ENCODE measurements at regions not wholly inside any gene's neighbourhood (a gene's known extent, or its start where the extent isn't known, plus 50 kb on each side); places are given as distances from the start of the nearest gene placed in this dataset.

DNA sequence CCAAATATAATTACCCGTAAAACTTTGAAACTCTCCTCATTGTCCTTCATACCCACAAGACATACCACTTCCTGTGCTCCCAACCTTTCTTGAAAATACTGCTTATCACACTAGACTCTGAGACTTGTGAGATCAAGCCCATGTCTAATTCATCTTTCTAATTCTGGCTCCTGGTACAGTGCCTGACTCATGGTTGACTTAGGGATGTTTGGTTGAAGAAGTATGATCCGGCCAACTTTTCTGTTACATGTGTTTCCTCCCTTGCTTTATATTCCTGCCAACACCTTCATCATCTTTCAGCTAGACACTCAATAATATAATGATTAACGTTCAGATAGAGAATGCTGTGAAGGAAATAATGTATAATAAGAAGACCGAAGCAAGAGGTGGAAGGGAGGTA lies 58.2 kb downstream of the MEX3B start:
- no peak for DNase-seq (ENCODE audit: low read depth)
- no peak overlapping the region for H3K4me3 ChIP-seq (ENCODE audit: low read depth, low read length)
- TF ChIP-seq, protein P1, sequence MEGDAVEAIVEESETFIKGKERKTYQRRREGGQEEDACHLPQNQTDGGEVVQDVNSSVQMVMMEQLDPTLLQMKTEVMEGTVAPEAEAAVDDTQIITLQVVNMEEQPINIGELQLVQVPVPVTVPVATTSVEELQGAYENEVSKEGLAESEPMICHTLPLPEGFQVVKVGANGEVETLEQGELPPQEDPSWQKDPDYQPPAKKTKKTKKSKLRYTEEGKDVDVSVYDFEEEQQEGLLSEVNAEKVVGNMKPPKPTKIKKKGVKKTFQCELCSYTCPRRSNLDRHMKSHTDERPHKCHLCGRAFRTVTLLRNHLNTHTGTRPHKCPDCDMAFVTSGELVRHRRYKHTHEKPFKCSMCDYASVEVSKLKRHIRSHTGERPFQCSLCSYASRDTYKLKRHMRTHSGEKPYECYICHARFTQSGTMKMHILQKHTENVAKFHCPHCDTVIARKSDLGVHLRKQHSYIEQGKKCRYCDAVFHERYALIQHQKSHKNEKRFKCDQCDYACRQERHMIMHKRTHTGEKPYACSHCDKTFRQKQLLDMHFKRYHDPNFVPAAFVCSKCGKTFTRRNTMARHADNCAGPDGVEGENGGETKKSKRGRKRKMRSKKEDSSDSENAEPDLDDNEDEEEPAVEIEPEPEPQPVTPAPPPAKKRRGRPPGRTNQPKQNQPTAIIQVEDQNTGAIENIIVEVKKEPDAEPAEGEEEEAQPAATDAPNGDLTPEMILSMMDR (conservative IDR thresholded peaks at IDR 0.05; ENCODE audit: low read depth, low read length), result no peak

DNA sequence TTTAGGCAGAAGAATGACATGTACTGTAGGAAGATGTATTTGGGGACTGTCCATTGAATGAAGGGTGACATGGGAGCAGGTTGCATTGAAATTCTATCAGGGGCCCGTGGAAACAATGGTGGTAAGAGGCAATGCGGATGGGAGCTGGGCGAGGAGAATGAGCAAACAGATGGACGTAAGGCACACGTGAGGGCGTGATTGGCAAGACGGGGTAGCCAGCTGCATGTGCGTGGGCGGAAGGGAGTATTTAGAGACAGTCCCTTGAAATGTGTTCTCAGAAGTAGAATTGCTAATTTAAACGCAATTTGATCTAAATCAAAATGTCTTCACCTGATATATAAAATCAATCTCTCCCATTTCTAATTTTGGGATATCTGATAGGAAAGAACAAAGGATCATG lies 62.3 kb downstream of the MEX3B start:
- TF ChIP-seq, protein P1 (conservative IDR thresholded peaks at IDR 0.05; ENCODE audit: low read depth, low read length), result no peak
- no peak overlapping the region for H3K4me3 ChIP-seq (ENCODE audit: low read depth, low read length)
- no peak for DNase-seq (ENCODE audit: low read depth)

DNA sequence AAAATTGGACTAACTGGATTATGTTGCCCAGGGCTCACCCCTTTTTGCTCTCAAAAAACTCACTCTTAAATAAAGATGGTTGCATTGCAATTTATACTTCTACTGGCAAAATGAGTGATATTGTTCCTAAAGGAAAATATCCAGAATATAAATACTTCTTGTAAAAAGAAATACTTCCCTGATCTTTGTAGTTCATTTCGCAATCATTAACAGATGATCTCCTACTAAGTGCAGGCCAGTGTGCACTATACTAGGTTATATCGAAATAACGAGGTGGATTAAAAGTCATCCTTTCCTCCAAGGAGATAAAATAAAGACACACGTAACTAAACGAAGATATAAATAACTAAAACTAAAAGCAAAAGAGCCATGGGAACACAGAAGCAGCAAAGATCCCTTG lies 63.0 kb downstream of the MEX3B start:
- TF ChIP-seq, protein P1 (conservative IDR thresholded peaks at IDR 0.05; ENCODE audit: low read depth, low read length), result no peak
- no peak for DNase-seq (ENCODE audit: low read depth)
- no peak overlapping the region for H3K4me3 ChIP-seq (ENCODE audit: low read depth, low read length)

DNA sequence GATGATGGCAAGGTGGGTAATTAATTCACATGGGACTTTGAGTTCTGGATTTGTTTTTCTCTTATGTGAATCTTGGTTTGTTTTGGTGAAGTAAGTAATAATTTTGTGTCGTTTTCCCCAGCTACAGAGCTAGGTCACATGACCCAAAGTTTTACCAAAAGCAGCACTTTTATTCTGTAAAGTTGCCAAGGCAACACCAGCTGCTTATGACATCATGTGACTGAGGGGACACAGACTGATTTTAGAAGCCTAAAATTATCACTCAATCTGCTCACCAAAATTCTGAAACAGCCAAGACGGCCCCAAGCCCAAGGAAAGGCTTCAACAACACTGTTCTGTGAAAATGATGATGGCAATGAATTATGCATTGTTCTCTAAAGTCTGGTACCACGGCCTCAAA lies 63.9 kb downstream of the MEX3B start:
- DNase-seq (ENCODE audit: low read depth), result peak; percentile 5
- TF ChIP-seq, protein P1 (conservative IDR thresholded peaks at IDR 0.05; ENCODE audit: low read depth, low read length), result no peak
- no peak overlapping the region for H3K4me3 ChIP-seq (ENCODE audit: low read depth, low read length)

DNA sequence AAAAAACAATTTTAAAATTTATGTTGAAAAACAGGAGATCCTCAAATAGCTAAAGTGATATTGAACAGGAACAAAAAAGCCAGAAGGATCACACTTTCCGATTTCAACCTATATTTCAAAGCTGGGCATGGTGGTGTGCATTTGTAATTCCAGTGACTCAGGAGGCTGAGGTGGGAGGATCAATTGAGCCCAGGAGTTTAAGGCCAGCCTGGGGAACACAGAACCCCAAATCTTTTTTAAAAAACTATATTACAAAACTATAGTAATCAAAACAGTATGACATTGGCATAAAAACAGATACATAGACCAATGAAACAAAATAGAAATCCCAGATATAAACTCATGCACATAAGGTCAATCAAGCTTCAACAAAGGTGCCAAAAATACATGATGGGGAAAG lies 68.4 kb downstream of the MEX3B start:
- TF ChIP-seq, protein P1 (conservative IDR thresholded peaks at IDR 0.05; ENCODE audit: low read depth, low read length), result no peak
- DNase-seq (ENCODE audit: low read depth), result no peak
- H3K4me3 ChIP-seq (ENCODE audit: low read depth, low read length), result no peak overlapping the region

DNA sequence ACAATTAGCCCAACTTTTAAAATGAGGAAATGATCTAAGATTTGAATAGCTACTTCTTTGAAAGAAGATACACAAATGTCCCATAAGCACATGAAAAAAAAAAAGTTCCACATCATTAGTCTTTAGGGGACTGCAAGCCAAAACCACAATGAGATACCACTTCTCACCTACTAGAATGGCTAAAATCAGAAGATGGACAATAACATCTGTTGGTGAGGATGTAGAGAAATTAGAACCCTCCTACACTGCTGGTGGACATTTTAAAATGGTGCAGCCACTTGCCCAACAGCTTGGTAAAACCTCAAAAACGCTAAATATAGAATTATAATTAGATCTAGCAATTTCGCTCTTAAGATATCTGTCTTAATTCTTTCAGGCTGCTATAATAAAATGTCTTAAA lies 77.1 kb downstream of the MEX3B start:
- no peak for DNase-seq (ENCODE audit: low read depth)
- H3K4me3 ChIP-seq (ENCODE audit: low read depth, low read length), result no peak overlapping the region
- TF ChIP-seq, protein P1 (conservative IDR thresholded peaks at IDR 0.05; ENCODE audit: low read depth, low read length), result no peak

DNA sequence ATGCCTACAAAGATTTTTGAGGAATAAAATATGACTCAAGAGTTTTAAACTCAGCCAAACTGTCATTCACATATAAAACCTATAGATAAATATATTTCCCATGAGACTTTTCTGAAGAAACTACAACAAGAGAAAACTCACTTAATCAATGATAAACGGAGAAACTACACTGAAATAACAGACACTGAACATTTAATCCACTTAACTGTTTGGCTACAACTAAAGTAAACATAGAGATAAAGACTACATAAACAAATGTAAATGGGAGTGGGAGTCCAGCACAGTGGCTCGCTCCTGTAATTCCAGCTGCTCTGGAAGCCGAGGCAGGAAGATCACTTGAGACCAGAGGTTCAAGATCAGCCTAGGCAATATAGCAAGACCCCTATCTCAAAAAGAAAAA lies 79.2 kb downstream of the MEX3B start:
- DNase-seq (ENCODE audit: low read depth), result no peak
- TF ChIP-seq, protein P1 (conservative IDR thresholded peaks at IDR 0.05; ENCODE audit: low read depth, low read length), result no peak
- no peak overlapping the region for H3K4me3 ChIP-seq (ENCODE audit: low read depth, low read length)
